Mucosa of gallbladder (tissue), 1 donor: ENCODE measurements at regions not wholly inside any gene's neighbourhood (a gene's known extent, or its start where the extent isn't known, plus 50 kb on each side); places are given as distances from the start of the nearest gene placed in this dataset.

Source experiments
- DNase-seq: peaks from one replicate; pipeline ENCODE4 v3.0.0-alpha.2; 2020; ENCODE audit warnings: low spot score
- donor health status: DM: no; HTN: no; CAD: no.

- no peak for DNase-seq
These were observed 482.6 kb upstream of the SEMA3A start for GRCh38 chr7:84677117-84677732.

DNA sequence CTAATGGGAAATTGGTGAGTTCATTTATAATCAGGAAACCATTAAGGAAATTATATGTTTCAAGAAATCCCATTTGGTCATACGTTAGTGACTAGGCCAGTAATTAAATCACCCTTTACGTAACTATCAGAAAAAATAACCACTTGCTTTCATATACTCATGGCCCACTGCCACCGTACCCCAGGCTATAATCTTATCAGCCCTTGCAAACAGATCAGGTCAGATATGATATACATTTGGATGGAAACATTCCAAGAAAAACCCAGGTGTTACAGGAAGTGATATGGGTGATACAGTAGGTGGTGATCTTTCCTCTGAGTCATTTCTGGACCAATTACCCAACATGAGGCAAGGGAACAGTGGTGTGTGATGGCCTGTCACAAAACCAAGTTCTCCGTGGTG, 481.0 kb upstream of the SEMA3A start:
- DNase-seq = no peak

DNA sequence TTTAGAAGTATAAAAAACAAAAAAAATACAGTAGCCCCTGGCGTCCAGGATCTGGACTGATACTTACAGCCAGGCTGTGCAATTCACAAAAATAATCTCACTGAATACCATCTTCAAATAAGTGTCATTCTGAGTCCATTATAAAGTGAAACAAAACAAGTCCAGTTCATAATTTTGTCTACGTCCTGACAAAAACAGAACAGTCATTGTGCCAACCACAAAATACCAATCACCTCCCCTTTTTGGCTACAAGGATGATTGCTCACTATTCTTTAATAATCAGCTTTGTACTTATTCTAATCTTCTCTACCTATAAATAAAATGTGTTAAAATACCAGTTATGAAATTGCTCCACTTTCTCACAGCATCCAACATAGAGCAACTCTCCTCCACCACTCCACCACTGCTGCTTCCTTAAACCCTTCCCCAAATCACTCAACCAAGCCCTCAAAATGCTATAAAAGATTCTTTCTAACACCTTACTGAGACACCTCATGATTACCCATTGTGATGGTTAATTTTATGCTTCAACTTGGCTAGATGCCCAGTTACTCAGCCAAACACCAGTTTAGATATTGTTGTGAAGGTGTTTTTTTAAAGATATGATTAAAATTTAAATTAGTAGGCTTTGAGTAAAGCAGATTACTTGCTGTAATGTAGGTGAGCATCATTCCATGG, 479.8 kb upstream of the SEMA3A start:
- DNase-seq = no peak

- no peak for DNase-seq
These were observed 474.7 kb upstream of the SEMA3A start for GRCh38 chr7:84669177-84669732.

DNA sequence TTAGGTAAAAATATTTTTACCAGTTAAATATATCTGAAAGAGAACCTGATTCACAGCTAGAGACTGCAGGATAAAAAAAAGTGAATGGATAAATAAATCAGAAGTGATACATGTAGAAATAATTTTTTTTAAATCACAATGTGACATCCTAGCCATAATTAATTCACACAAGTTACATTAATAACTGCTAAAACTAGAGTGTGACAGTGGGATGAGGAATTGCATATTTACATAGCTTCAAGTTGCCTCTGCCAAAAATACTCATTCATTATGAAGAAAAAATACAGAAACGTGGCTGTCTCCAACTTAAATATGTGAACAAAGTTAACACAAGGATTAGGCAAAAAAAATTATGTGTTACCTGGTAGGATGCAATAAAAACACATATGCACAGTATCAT, 473.5 kb upstream of the SEMA3A start:
- DNase-seq = no peak

DNA sequence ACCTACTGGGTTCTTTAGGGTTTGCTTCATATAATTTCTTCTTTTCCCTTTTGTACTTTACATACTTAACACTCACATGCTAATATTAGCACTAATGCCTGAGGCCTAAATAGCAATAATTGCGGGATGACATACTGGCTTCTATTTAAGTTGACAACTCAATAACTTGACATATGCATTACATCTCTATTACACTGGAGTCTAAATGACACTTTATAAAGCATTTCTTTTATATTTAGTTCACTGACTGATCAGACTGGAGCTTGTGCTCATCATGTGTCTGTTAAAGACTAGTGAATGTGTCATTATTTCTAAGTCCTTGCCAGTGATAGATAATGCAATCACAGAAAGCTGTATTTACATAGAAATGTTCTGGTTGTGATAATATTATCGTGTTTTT, 472.1 kb upstream of the SEMA3A start:
- no peak for DNase-seq

GRCh38 chr7:84665339-84665738, 470.8 kb upstream of the SEMA3A start:
- DNase-seq = no peak

GRCh38 chr7:84664626-84665025, 470.0 kb upstream of the SEMA3A start:
- DNase-seq = no peak

DNA sequence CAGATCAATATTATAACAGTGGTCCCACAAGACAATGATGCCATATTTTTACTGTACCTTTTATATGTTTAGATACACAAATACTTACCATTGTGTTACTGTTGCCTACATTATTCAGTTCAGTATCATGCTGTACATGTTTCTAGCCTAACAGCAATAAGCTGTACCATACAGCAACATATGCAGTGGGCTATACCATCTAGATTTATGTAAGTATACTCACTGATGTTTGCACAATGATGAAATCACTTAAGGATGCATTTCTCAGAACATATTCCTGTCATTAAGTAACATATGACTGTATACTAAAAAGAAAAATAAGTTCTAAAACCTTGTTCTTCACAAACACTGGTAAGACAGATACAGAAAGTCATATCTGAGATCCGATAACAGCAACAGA, 468.6 kb upstream of the SEMA3A start:
- no peak for DNase-seq

- no peak for DNase-seq
These were observed 463.7 kb upstream of the SEMA3A start for GRCh38 chr7:84658286-84658685.

DNA sequence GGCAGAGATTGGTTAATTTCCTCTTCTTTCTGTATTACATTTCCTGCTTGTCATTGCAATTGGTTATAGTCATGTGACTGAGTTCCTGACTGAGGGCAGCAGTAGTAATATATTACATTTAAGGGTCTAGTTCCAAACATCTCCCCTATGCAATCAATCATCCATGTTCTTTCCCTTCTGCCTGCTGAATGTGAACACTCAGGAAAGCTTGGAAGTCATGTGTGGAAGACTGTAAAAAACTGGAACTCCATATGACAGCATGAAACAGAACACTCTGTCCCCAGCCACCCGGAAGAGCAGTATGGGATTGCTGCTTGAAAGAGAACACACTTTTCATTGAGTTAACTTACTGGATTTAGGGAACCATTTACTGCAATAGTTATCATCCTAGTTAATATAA, 459.7 kb upstream of the SEMA3A start:
- no peak for DNase-seq

DNA sequence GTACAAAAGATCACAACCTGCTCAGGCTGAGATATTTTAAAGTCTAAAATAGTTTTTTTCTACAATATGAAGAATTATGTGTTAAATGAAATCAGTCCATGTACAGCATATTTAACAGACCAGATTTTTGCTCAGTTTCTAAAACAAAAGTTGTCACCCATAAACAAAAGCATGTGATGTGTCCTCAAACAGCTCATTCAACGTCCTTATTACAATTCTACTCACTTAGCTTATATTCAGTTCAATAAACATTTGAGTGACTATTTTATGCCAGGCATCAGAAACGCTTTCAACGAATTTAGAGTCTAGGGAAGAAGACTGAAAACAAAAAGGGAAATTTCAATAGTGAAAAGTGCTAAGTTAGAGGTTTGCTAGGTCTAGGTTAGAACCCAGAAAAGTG, 457.3 kb upstream of the SEMA3A start:
- no peak for DNase-seq

- no peak for DNase-seq
These were observed 453.5 kb upstream of the SEMA3A start for GRCh38 chr7:84647797-84648757.

DNA sequence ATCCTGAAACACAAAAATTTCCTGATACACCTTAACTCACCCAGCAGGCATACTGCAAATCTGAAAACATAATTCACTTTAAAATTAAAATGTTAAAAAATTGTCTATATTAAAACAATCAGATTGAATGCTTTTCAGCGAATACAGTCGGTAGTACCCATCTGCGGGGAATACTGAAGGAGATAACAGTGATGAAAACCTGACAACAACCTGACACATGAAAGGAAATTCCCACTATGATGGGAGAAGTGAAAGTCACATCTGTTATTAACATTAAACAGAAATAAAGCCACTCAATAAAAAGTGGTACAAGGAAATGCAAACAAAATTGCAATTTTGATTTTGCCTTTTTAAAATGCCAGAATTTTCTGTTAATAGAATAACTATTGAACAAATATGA, 448.0 kb upstream of the SEMA3A start:
- DNase-seq = no peak

GRCh38 chr7:84640637-84641036, 446.0 kb upstream of the SEMA3A start:
- DNase-seq = no peak

- no peak for DNase-seq
These were observed 443.7 kb upstream of the SEMA3A start for GRCh38 chr7:84638339-84638697.

- no peak for DNase-seq
These were observed 443.2 kb upstream of the SEMA3A start for GRCh38 chr7:84637568-84638338.

DNA sequence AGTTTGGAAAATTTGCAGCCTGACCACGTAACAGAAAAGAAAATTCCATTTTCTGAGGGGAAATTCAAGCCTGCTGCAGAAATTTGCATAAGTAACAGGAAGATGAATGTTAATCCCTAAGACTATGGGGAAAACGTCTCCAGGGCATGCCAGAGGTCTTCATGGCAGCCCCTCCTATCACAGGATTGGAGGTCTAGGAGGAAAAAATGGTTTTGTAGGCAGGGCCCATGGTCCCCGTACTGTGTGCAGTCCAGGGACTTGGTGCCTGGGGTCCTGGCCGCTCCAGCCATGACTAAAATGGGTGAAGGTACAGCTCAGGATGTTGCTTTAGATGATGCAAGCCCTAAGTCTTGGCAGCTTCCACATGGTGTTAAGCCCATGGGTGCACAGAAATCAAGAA, 437.3 kb upstream of the SEMA3A start:
- no peak for DNase-seq

DNA sequence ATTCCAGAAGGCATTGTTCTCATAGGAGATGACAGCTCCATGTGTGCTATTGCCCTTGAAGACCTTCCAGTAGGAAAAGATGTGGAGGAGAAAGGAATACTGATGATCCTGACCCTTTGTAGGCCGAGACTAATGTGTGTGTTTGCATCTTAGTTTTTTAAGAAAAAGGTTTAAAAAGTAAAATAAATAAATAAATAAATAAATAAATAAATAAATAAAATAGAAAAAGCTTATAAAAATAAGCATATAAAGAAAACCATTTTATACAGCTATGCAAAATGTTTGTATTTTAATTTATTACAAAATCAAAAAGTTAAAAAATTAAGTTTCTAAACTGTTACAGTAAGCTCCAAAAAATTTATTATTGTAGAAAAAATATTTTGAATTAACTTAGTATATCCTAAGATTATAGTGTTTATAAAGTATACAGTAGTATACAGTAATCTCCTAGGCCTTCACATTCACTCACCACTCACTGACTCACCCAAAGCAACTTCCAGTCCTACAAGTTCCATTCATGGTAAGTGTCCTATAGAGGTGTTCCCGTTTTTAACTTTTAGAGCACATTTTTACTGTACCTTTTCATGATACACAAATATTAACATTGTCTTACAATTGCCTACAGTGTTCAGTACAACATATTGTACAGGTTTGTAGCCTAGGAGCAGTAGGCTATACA, 435.2 kb upstream of the SEMA3A start:
- DNase-seq = no peak

GRCh38 chr7:84629216-84629615, 434.6 kb upstream of the SEMA3A start:
- no peak for DNase-seq

- no peak for DNase-seq
These were observed 432.7 kb upstream of the SEMA3A start for GRCh38 chr7:84627250-84627649.
